Keratinocyte (primary cell): ENCODE measurements at regions not wholly inside any gene's neighbourhood (a gene's known extent, or its start where the extent isn't known, plus 50 kb on each side); places are given as distances from the start of the nearest gene placed in this dataset.

Experiments used
- DNase-seq: peaks from one replicate; pipeline ENCODE4 v3.0.0-alpha.2; 2011; ENCODE audit warnings: low read depth, missing footprints, low spot score
- FAIRE-seq: peaks from 2 replicates; lab custom pipeline; 2011; peaks lifted over from hg19 to GRCh38; lab: Jason Lieb, UNC
- H2AFZ ChIP-seq: 2 replicates; pipeline ENCODE4 v1.6.0; 2012; ENCODE audit warnings: low read length, control low read depth, inconsistent platforms; ENCODE audit not compliant: control insufficient read depth
- H3K27ac ChIP-seq: 2 replicates; pipeline ENCODE4 v1.5.1; 2011; ENCODE audit warnings: low read length; ENCODE audit not compliant: control insufficient read depth, insufficient read depth
- H3K27me3 ChIP-seq: 3 replicates; pipeline ENCODE4 v1.6.0; 2011; ENCODE audit warnings: low read length; ENCODE audit not compliant: control insufficient read depth, insufficient read depth; ENCODE audit errors: extremely low read depth
- H3K36me3 ChIP-seq, 2 experiments: 2 replicates in 1 of 2; 3 replicates in 1 of 2; pipeline ENCODE4 v1.5.1; 2011; ENCODE audit warnings: low read length in 2 of 2, mild to moderate bottlenecking in 1 of 2; ENCODE audit not compliant: control insufficient read depth in 2 of 2, insufficient read depth in 2 of 2; ENCODE audit errors: extremely low read depth in 1 of 2
- H3K4me1 ChIP-seq: 3 replicates; pipeline ENCODE4 v1.5.1; 2011; ENCODE audit warnings: low read length; ENCODE audit not compliant: control insufficient read depth, insufficient read depth; ENCODE audit errors: extremely low read depth
- H3K4me2 ChIP-seq: 3 replicates; pipeline ENCODE4 v1.6.0; 2011; ENCODE audit warnings: low read depth, low read length; ENCODE audit not compliant: control insufficient read depth, insufficient read depth; ENCODE audit errors: extremely low read depth
- H3K4me3 ChIP-seq, 3 experiments: fragments of 200-600 bp in 1 of 3; sonication (generic) in 1 of 3; 2 replicates in 2 of 3; 3 replicates in 1 of 3; pipeline ENCODE4 v1.5.1; 2011 to 2016; ENCODE audit warnings: low read length in 3 of 3, mild to moderate bottlenecking in 3 of 3, control low read depth in 2 of 3, inconsistent platforms in 1 of 3, low read depth in 1 of 3, mixed read lengths in 1 of 3, mixed run types in 1 of 3, moderate library complexity in 1 of 3; ENCODE audit not compliant: control insufficient read depth in 2 of 3, insufficient read depth in 2 of 3; ENCODE audit errors: extremely low read depth in 1 of 3
- H3K79me2 ChIP-seq: 2 replicates; pipeline ENCODE4 v1.6.0; 2012; ENCODE audit warnings: low read length; ENCODE audit not compliant: control insufficient read depth, insufficient read depth
- H3K9ac ChIP-seq: 3 replicates; pipeline ENCODE4 v1.6.0; 2011; ENCODE audit warnings: low read length; ENCODE audit not compliant: control insufficient read depth, insufficient read depth; ENCODE audit errors: extremely low read depth
- H3K9me1 ChIP-seq: 3 replicates; pipeline ENCODE4 v1.6.0; 2011; ENCODE audit warnings: low read length; ENCODE audit not compliant: control insufficient read depth, insufficient read depth; ENCODE audit errors: extremely low read depth
- H3K9me3 ChIP-seq: 2 replicates; pipeline ENCODE4 v1.5.1; 2012; ENCODE audit warnings: low read depth, low read length; ENCODE audit not compliant: control insufficient read depth
- H4K20me1 ChIP-seq: 3 replicates; pipeline ENCODE4 v1.6.0; 2011; ENCODE audit warnings: low read length; ENCODE audit not compliant: control insufficient read depth, insufficient read depth; ENCODE audit errors: extremely low read depth
- EZH2 ChIP-seq: IDR thresholded peaks from one replicate; pipeline ENCODE4 v1.6.1; 2012; ENCODE audit warnings: inconsistent platforms, mild to moderate bottlenecking, low read length, moderate library complexity
- dilution Hi-C: fragments of 300-500 bp; cut with MboI; formaldehyde crosslinking; loops from one replicate; pipeline ENCODE4 v1.7.0; 2020; ENCODE audit warnings: low sequenced_read_pairs; ENCODE audit not compliant: extremely low pct_ligation_motif_present
- TF ChIP-seq, protein P1 (sequence below), 3 experiments: IDR thresholded peaks in 1 of 3; conservative IDR thresholded peaks in 1 of 3; optimal IDR thresholded peaks in 1 of 3; 2 replicates in 2 of 3; 3 replicates in 1 of 3; pipeline versions ENCODE3 to v1.5.1; 2011; ENCODE audit warnings: low read length in 3 of 3, mild to moderate bottlenecking in 3 of 3, moderate library complexity in 2 of 3, control low read depth in 1 of 3, inconsistent platforms in 1 of 3; ENCODE audit not compliant: insufficient read depth in 2 of 3; ENCODE audit errors: extremely low read depth in 1 of 3

DNA sequence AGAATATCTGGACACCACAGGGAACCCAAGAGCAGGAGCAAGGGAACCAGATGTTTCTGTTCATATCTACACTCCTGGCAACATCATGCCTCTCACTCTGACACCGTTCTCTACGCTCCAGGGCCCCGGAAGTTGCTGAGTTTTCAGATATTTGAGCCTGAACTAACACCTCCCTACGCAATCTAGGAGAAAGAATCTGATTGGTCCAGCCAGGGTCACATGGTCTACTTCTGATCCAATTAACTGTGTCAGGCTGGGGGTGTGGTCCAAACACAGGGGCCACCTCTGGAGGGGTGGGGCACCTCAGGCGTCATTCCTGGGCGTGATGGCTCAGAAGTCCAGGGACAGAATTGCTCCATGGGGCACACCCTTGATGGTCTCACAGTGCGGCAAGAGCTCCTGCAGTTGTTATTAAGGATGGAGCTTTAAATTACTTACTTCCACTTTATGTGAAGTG, 165.5 kb downstream of the PTPN11 start:
- Histone ChIP-seq H3K4me1 (no peaks in the 10 kb centered on the region), H3K27me3 (no peaks in the 10 kb centered on the region), H3K9ac (no peak overlapping the region), H3K4me2 (no peak overlapping the region), H3K4me3 (no peak overlapping the region), H2AFZ (no peak overlapping the region), H3K9me1 (no peaks in the 10 kb centered on the region), H3K27ac (no peak overlapping the region), H3K79me2 (no peaks in the 10 kb centered on the region), H3K36me3 (no peaks in the 10 kb centered on the region), H4K20me1 (no peaks in the 10 kb centered on the region), H3K9me3 (no peaks in the 10 kb centered on the region)
- FAIRE-seq: no peak
- TF ChIP-seq EZH2: no peak
- TF ChIP-seq, protein P1, sequence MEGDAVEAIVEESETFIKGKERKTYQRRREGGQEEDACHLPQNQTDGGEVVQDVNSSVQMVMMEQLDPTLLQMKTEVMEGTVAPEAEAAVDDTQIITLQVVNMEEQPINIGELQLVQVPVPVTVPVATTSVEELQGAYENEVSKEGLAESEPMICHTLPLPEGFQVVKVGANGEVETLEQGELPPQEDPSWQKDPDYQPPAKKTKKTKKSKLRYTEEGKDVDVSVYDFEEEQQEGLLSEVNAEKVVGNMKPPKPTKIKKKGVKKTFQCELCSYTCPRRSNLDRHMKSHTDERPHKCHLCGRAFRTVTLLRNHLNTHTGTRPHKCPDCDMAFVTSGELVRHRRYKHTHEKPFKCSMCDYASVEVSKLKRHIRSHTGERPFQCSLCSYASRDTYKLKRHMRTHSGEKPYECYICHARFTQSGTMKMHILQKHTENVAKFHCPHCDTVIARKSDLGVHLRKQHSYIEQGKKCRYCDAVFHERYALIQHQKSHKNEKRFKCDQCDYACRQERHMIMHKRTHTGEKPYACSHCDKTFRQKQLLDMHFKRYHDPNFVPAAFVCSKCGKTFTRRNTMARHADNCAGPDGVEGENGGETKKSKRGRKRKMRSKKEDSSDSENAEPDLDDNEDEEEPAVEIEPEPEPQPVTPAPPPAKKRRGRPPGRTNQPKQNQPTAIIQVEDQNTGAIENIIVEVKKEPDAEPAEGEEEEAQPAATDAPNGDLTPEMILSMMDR (optimal IDR thresholded peaks at IDR 0.05 in 1 of 3, IDR thresholded peaks at IDR 0.05 in 1 of 3, conservative IDR thresholded peaks at IDR 0.05 in 1 of 3; ENCODE audit: extremely low read depth in 1 of 3, insufficient read depth in 2 of 3, low read length in 3 of 3): no peak
- dilution Hi-C loops: no loop called here
- DNase-seq: no peak

DNA sequence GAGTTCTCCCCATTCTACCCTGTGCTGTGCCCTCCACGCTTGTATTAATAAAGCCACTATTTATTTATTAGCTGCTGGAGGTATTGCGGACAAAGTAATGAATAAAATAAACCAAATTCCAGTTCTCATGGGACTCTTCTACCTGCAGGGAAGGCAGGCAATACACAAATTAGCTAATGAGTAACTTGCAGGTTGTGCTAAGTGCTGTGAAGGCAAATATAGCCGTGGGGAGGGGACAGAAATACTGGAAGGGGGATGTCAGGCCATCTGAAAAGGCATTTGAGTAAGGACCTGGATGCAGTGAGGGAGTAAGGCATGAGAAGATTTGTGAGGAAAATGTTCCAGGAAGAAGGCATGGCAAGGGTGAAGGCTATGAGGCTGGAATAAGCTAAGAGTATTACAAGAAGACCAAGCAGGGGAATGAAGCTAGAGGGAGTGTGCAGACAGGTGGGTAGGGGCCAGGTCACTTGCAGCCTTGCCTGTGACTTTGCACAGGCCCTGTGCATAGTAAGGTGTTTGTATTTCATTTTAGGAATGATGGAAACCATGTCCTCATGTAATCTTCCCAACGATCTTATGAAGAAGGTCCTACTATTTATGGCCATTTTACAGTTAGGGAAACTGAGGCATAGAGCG, 167.5 kb downstream of the PTPN11 start:
- Histone ChIP-seq H4K20me1 (no peaks in the 10 kb centered on the region), H3K9me1 (no peaks in the 10 kb centered on the region), H3K9ac (no peak overlapping the region), H3K4me1 (no peaks in the 10 kb centered on the region), H2AFZ (no peak overlapping the region), H3K4me2 (no peak overlapping the region), H3K27ac (no peak overlapping the region), H3K36me3 (no peaks in the 10 kb centered on the region), H3K4me3 (no peak overlapping the region), H3K79me2 (no peaks in the 10 kb centered on the region), H3K9me3 (no peaks in the 10 kb centered on the region), H3K27me3 (no peaks in the 10 kb centered on the region)
- dilution Hi-C loops: no loop called here
- DNase-seq (no peak), FAIRE-seq (no peak)
- TF ChIP-seq EZH2: no peak
- TF ChIP-seq, protein P1 (optimal IDR thresholded peaks at IDR 0.05 in 1 of 3, IDR thresholded peaks at IDR 0.05 in 1 of 3, conservative IDR thresholded peaks at IDR 0.05 in 1 of 3; ENCODE audit: extremely low read depth in 1 of 3, insufficient read depth in 2 of 3, low read length in 3 of 3): no peak
